Gastroesophageal sphincter (tissue), 3 donors: ENCODE measurements at regions not wholly inside any gene's neighbourhood (a gene's known extent, or its start where the extent isn't known, plus 50 kb on each side); places are given as distances from the start of the nearest gene placed in this dataset.

Source experiments
- CTCF ChIP-seq, 4 experiments: fragments of 200-600 bp in 2 of 4; fragments of 450-650 bp in 2 of 4; sonication (generic) in 1 of 4; IDR thresholded peaks; one replicate each; pipeline ENCODE4 v1.5.1; 2017 to 2019; ENCODE audit warnings: antibody characterized with exemption in 4 of 4, mild to moderate bottlenecking in 2 of 4, moderate library complexity in 2 of 4
- EP300 ChIP-seq: sonication (generic); formaldehyde crosslinking; IDR thresholded peaks from one replicate; pipeline ENCODE4 v1.6.1; 2017; ENCODE audit warnings: antibody characterized with exemption, mild to moderate bottlenecking
- POLR2A ChIP-seq, 2 donors: fragments of 450-650 bp; IDR thresholded peaks; one replicate each; pipeline ENCODE4 v1.6.1; 2017; ENCODE audit warnings: antibody characterized with exemption in 2 of 2, mild to moderate bottlenecking in 2 of 2, moderate library complexity in 1 of 2
- POLR2AphosphoS5 ChIP-seq: sonication (generic); formaldehyde crosslinking; IDR thresholded peaks from one replicate; pipeline ENCODE4 v1.6.1; 2017; ENCODE audit warnings: antibody characterized with exemption

- no peak for TF ChIP-seq CTCF (IDR thresholded peaks at IDR 0.05)
- no peak for TF ChIP-seq EP300
- no peak for TF ChIP-seq POLR2A (IDR thresholded peaks at IDR 0.05)
- no peak for TF ChIP-seq POLR2AphosphoS5
Observed at GRCh38 chr5:87924436-87924835, 344.2 kb downstream of the TMEM161B start.
